Sigmoid colon (tissue), 6 donors: ENCODE measurements at regions not wholly inside any gene's neighbourhood (a gene's known extent, or its start where the extent isn't known, plus 50 kb on each side); places are given as distances from the start of the nearest gene placed in this dataset.

ENCODE experiments used
- DNase-seq: peaks from one replicate; pipeline ENCODE4 v3.0.0-alpha.2; 2019
- H3K27ac ChIP-seq, 4 donors: fragments of 200-600 bp; sonication (generic); one replicate each; pipeline ENCODE4 v1.5.1; 2016 to 2019; ENCODE audit warnings: mild to moderate bottlenecking in 1 of 4
- H3K27me3 ChIP-seq, 3 donors: fragments of 200-600 bp; sonication (generic); one replicate each; pipeline ENCODE4 v1.5.1; 2019; ENCODE audit warnings: mild to moderate bottlenecking in 1 of 3
- H3K36me3 ChIP-seq, 4 donors: fragments of 200-600 bp; sonication (generic); one replicate each; pipeline ENCODE4 v1.5.1; 2016 to 2019
- H3K4me1 ChIP-seq, 4 donors: fragments of 200-600 bp; sonication (generic); one replicate each; pipeline ENCODE4 v1.5.1; 2017 to 2019
- H3K4me3 ChIP-seq, 4 donors: fragments of 200-600 bp; sonication (generic); one replicate each; pipeline ENCODE4 v1.5.1; 2017 to 2019; ENCODE audit warnings: mild to moderate bottlenecking in 2 of 4, moderate library complexity in 1 of 4
- H3K9me3 ChIP-seq, 4 donors: fragments of 200-600 bp in 3 of 4; sonication (generic) in 3 of 4; one replicate each; pipeline versions ENCODE4 v1.5.1 to v1.6.1; 2013 to 2019
- CTCF ChIP-seq, 4 experiments: fragments of 450-650 bp in 3 of 4; fragments of 200-600 bp in 1 of 4; IDR thresholded peaks; one replicate each; pipeline ENCODE4 v1.5.1; 2016 to 2019; ENCODE audit warnings: antibody characterized with exemption in 4 of 4, mild to moderate bottlenecking in 3 of 4, moderate library complexity in 2 of 4
- EP300 ChIP-seq, 4 donors: sonication (generic); formaldehyde crosslinking; IDR thresholded peaks; one replicate each; pipeline ENCODE4 v1.6.1; 2017; ENCODE audit warnings: antibody characterized with exemption in 4 of 4
- POLR2A ChIP-seq, 2 donors: fragments of 450-650 bp; IDR thresholded peaks; one replicate each; pipeline ENCODE4 v1.6.1; 2016; ENCODE audit warnings: antibody characterized with exemption in 2 of 2, mild to moderate bottlenecking in 2 of 2, moderate library complexity in 2 of 2
- POLR2AphosphoS5 ChIP-seq, 4 donors: sonication (generic); formaldehyde crosslinking; IDR thresholded peaks; one replicate each; pipeline ENCODE4 v1.6.1; 2017; ENCODE audit warnings: antibody characterized with exemption in 4 of 4
- WGBS, 2 donors: extraction: QIAGEN DNeasy Blood & Tissue Kit; methylation state at CpG; one replicate each; pipeline ENCODE4 v1.1.7; 2013; 5-methylcytosine and 5-hydroxymethylcytosine counted together
- intact Hi-C: fragments of 100-400 bp; cut with DNase I; formaldehyde crosslinking; loops from one replicate; pipeline ENCODE4 v1.15.1; 2023
- donor health status: healthy with polysubstance abuse.
- donor health status: healthy.

- Histone ChIP-seq H3K36me3 (no peaks in the 10 kb centered on the region), H3K9me3 (no peaks in the 10 kb centered on the region), H3K27me3 (no peaks in the 10 kb centered on the region), H3K4me3 (no peak overlapping the region), H3K4me1 (no peaks in the 10 kb centered on the region), H3K27ac (no peak overlapping the region)
- DNase-seq, result no peak
- TF ChIP-seq POLR2A (IDR thresholded peaks at IDR 0.05) (no peak), POLR2AphosphoS5 (IDR thresholded peaks at IDR 0.05) (no peak), CTCF (IDR thresholded peaks at IDR 0.05) (no peak), EP300 (IDR thresholded peaks at IDR 0.05) (no peak)
- WGBS, 2 donors, result 79 to 80% methylated on average over 3 of the region's 3 CpGs
- intact Hi-C loops, result no loop called here
These were observed 239.9 kb upstream of the PAPPA start for GRCh38 chr9:115913696-115914095.

- no peaks in the 10 kb centered on the region for H3K9me3 ChIP-seq
- no peak for TF ChIP-seq EP300 (IDR thresholded peaks at IDR 0.05)
- TF ChIP-seq POLR2A (IDR thresholded peaks at IDR 0.05), result no peak
- TF ChIP-seq CTCF (IDR thresholded peaks at IDR 0.05), result no peak
- no peak for TF ChIP-seq POLR2AphosphoS5 (IDR thresholded peaks at IDR 0.05)
- H3K4me3 ChIP-seq, result no peak overlapping the region
- intact Hi-C loops, result no loop called here
- H3K27ac ChIP-seq, result no peak overlapping the region
- no peaks in the 10 kb centered on the region for H3K36me3 ChIP-seq
- WGBS, 2 donors, result 61 to 80% methylated on average over 5 of the region's 5 CpGs
- no peak for DNase-seq
- H3K27me3 ChIP-seq, result no peaks in the 10 kb centered on the region
- H3K4me1 ChIP-seq, result no peaks in the 10 kb centered on the region
These were observed 239.3 kb upstream of the PAPPA start for GRCh38 chr9:115914291-115914690.

- Histone ChIP-seq H3K4me3 (no peak overlapping the region), H3K9me3 (no peaks in the 10 kb centered on the region), H3K36me3 (no peaks in the 10 kb centered on the region), H3K4me1 (peaks cover 0 to 12% (median 8%) of the 10 kb centered on the region in 4 donors), H3K27me3 (no peaks in the 10 kb centered on the region), H3K27ac (no peak overlapping the region)
- intact Hi-C loops, result no loop called here
- TF ChIP-seq POLR2AphosphoS5 (IDR thresholded peaks at IDR 0.05) (peak in 1 of 4 donors; percentile 22), EP300 (IDR thresholded peaks at IDR 0.05) (no peak)
- WGBS, 2 donors, result 87 to 90% methylated on average over 8 of the region's 8 CpGs
- DNase-seq, result no peak
These were observed 232.3 kb upstream of the PAPPA start for GRCh38 chr9:115921301-115921700.

- 48 to 84% methylated on average over 3 of the region's 3 CpGs for WGBS, 2 donors
- intact Hi-C loops, result no loop called here
These were observed 231.1 kb upstream of the PAPPA start for GRCh38 chr9:115922444-115922843.

GRCh38 chr9:115923410-115923809, 230.2 kb upstream of the PAPPA start:
- DNase-seq, result no peak
- no peak overlapping the region for H3K4me3 ChIP-seq
- no peaks in the 10 kb centered on the region for H3K9me3 ChIP-seq
- no peaks in the 10 kb centered on the region for H3K27me3 ChIP-seq
- intact Hi-C loops, result no loop called here
- H3K27ac ChIP-seq, result no peak overlapping the region
- TF ChIP-seq EP300 (IDR thresholded peaks at IDR 0.05) (no peak), POLR2A (IDR thresholded peaks at IDR 0.05) (no peak), CTCF (IDR thresholded peaks at IDR 0.05) (no peak), POLR2AphosphoS5 (IDR thresholded peaks at IDR 0.05) (no peak)
- 83 to 87% methylated on average over 1 of the region's 1 CpG for WGBS, 2 donors
- H3K36me3 ChIP-seq, result no peaks in the 10 kb centered on the region
- peaks cover 0 to 12% (median 8%) of the 10 kb centered on the region in 4 donors for H3K4me1 ChIP-seq

More at GRCh38 chr9:115922444-115922843, 231.1 kb upstream of the PAPPA start:
- TF ChIP-seq EP300 (IDR thresholded peaks at IDR 0.05), result no peak
- no peak for TF ChIP-seq POLR2AphosphoS5 (IDR thresholded peaks at IDR 0.05)
- TF ChIP-seq CTCF (IDR thresholded peaks at IDR 0.05), result no peak
- TF ChIP-seq POLR2A (IDR thresholded peaks at IDR 0.05), result no peak
- Histone ChIP-seq H3K4me1 (peaks cover 0 to 12% (median 8%) of the 10 kb centered on the region in 4 donors), H3K27ac (no peak overlapping the region), H3K4me3 (no peak overlapping the region), H3K27me3 (no peaks in the 10 kb centered on the region), H3K9me3 (no peaks in the 10 kb centered on the region), H3K36me3 (no peaks in the 10 kb centered on the region)
- DNase-seq, result no peak
